ENCODE measurements at regions not wholly inside any gene's neighbourhood (a gene's known extent, or its start where the extent isn't known, plus 50 kb on each side); places are given as distances from the start of the nearest gene placed in this dataset.

DNA sequence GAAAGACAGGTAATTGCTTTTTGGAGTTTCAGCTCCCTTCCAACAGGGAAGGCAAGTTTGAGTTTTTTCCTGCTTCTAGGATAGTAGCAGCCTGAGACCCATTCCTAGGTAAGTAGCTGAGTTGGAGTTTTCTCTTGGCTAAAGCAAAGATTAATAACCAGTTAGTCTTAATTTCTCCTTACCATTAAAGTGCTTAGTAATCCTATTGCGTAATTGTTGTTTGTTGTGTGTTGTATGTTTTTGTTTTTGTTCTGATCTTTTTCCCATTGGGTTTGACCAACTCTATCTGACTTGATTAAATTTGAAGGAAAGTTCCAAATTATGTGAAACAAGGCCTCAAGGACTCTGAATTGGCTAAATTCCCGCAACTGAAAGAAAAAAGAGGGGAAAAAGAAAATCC lies 83.5 kb downstream of the TBX22 start:
- TF ChIP-seq CTCF (IDR thresholded peaks at IDR 0.05; ENCODE audit: low read depth, low read length): no peak
- no peak overlapping the region for H3K4me3 ChIP-seq (replicated peaks in 1 of 2; ENCODE audit: low read depth in 2 of 2, low read length in 2 of 2)
- no peak for DNase-seq (ENCODE audit: low read depth in 2 of 2)

DNA sequence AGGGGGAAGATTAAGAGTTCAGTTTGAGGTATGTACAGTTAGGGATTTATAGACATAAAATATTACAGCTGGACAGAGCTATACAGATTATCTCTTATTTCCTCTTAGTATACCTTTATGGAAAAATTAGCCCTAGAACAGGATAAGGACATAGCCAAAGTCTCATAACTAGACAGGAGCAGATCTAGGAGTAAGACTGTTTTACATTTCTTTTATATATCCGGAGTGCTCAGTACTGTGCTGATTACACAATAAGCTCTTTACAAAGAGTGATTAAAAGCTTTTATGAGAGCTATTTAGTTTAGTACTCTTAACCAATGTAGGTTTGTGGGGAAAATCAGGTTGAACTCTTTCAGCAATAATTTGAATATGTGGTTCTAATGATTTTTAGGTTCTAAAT lies 105.8 kb downstream of the TBX22 start:
- no peak for TF ChIP-seq CTCF (IDR thresholded peaks at IDR 0.05; ENCODE audit: low read depth, low read length)
- no peak overlapping the region for H3K4me3 ChIP-seq (replicated peaks in 1 of 2; ENCODE audit: low read depth in 2 of 2, low read length in 2 of 2)
- DNase-seq (ENCODE audit: low read depth in 2 of 2): no peak

DNA sequence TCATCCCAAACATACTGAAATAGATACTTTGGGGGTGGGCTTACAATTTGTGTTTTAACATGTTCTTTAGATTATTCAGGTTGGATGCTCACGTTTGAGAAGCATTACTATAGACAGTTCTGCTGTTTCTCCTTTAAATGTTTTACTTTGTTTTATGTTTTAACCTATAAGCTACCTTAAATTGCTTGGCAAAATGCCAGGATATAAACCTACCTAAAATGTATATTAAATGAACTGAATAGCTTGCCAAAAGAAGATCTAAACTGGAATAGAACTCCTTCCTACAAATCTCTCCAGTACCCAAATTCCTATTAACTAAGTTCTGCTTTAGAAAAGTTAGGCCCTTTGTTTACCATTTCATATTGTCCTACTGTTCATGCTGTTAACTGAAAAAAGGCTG lies 124.4 kb downstream of the TBX22 start:
- no peak for DNase-seq (ENCODE audit: low read depth in 2 of 2)
- no peak overlapping the region for H3K4me3 ChIP-seq (replicated peaks in 1 of 2; ENCODE audit: low read depth in 2 of 2, low read length in 2 of 2)
- TF ChIP-seq CTCF (IDR thresholded peaks at IDR 0.05; ENCODE audit: low read depth, low read length): no peak

- no peak overlapping the region for H3K4me3 ChIP-seq (replicated peaks in 1 of 2; ENCODE audit: low read depth in 2 of 2, low read length in 2 of 2)
- no peak for DNase-seq (ENCODE audit: low read depth in 2 of 2)
- TF ChIP-seq CTCF (IDR thresholded peaks at IDR 0.05; ENCODE audit: low read depth, low read length): no peak
These were observed 125.0 kb downstream of the TBX22 start for GRCh38 chrX:80139564-80139963.

GRCh38 chrX:80170581-80170980 lies 156.0 kb downstream of the TBX22 start:
- no peak for TF ChIP-seq CTCF (IDR thresholded peaks at IDR 0.05; ENCODE audit: low read depth, low read length)
- no peak for DNase-seq (ENCODE audit: low read depth in 2 of 2)
- no peak overlapping the region for H3K4me3 ChIP-seq (replicated peaks in 1 of 2; ENCODE audit: low read depth in 2 of 2, low read length in 2 of 2)

DNA sequence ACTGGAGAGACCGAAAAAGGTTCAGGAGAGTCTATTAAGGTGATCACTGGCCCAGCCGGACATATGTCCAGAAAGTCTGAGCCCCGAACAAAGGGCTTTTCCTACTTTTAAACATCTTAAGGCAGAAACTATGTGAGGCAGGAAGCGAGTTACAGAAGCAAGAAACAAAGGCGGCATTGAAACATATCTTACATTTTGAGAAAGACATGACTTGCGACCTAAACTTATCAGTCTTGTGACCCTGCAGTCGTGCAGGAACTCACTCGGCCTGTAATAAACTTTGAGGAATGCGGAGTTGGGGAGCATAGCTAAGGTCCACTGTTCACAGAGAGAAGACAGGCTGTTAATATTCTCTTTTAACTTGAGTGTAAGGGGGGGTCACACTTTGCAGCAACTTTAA lies 158.7 kb downstream of the TBX22 start:
- no peak for TF ChIP-seq CTCF (IDR thresholded peaks at IDR 0.05; ENCODE audit: low read depth, low read length)
- no peak for DNase-seq (ENCODE audit: low read depth in 2 of 2)
- no peak overlapping the region for H3K4me3 ChIP-seq (replicated peaks in 1 of 2; ENCODE audit: low read depth in 2 of 2, low read length in 2 of 2)

GRCh38 chrX:80174925-80175574 lies 160.5 kb downstream of the TBX22 start:
- H3K4me3 ChIP-seq (replicated peaks in 1 of 2; ENCODE audit: low read depth in 2 of 2, low read length in 2 of 2): no peak overlapping the region
- no peak for TF ChIP-seq CTCF (IDR thresholded peaks at IDR 0.05; ENCODE audit: low read depth, low read length)
- DNase-seq (ENCODE audit: low read depth in 2 of 2): peak; percentile 4 to 68
